ENCODE measurements at regions not wholly inside any gene's neighbourhood (a gene's known extent, or its start where the extent isn't known, plus 50 kb on each side); places are given as distances from the start of the nearest gene placed in this dataset.

- Histone ChIP-seq H3K4me2 (no peak overlapping the region), H3K36me3 (ENCODE audit: insufficient read depth) (no peaks in the 10 kb centered on the region), H3K9ac (no peak overlapping the region), H3K4me3 (IDR thresholded peaks at IDR 0.05; ENCODE audit: insufficient read depth, low read depth, low read length) (no peak overlapping the region), H3K27me3 (ENCODE audit: insufficient read depth, low read depth) (no peaks in the 10 kb centered on the region), H4K20me1 (ENCODE audit: insufficient read depth) (no peaks in the 10 kb centered on the region), H3K27ac (no peak overlapping the region), H3K4me1 (ENCODE audit: low read depth, poor library complexity, severe bottlenecking) (no peaks in the 10 kb centered on the region), H3K79me2 (ENCODE audit: insufficient read depth, low read depth) (no peaks in the 10 kb centered on the region), H2AFZ (ENCODE audit: low read depth) (no peak overlapping the region)
- TF ChIP-seq CTCF (conservative IDR thresholded peaks at IDR 0.05; ENCODE audit: low read depth, low read length): no peak
Observed at GRCh38 chr3:40800343-40800742, 275.6 kb downstream of the ZNF621 start.

- no peak for TF ChIP-seq CTCF (conservative IDR thresholded peaks at IDR 0.05; ENCODE audit: low read depth, low read length)
Observed at GRCh38 chr3:40801284-40801741, 276.6 kb downstream of the ZNF621 start.

GRCh38 chr3:40803311-40803710, 278.6 kb downstream of the ZNF621 start:
- Histone ChIP-seq H3K4me3 (IDR thresholded peaks at IDR 0.05; ENCODE audit: insufficient read depth, low read depth, low read length) (no peak overlapping the region), H3K9ac (no peak overlapping the region), H3K4me1 (ENCODE audit: low read depth, poor library complexity, severe bottlenecking) (no peaks in the 10 kb centered on the region), H2AFZ (ENCODE audit: low read depth) (no peak overlapping the region), H3K27me3 (ENCODE audit: insufficient read depth, low read depth) (no peaks in the 10 kb centered on the region), H3K36me3 (ENCODE audit: insufficient read depth) (no peaks in the 10 kb centered on the region), H4K20me1 (ENCODE audit: insufficient read depth) (no peaks in the 10 kb centered on the region), H3K79me2 (ENCODE audit: insufficient read depth, low read depth) (no peaks in the 10 kb centered on the region), H3K27ac (no peak overlapping the region), H3K4me2 (no peak overlapping the region)
- no peak for TF ChIP-seq CTCF (conservative IDR thresholded peaks at IDR 0.05; ENCODE audit: low read depth, low read length)

More at GRCh38 chr3:40801284-40801741, 276.6 kb downstream of the ZNF621 start:
- Histone ChIP-seq H3K4me2 (no peak overlapping the region), H2AFZ (ENCODE audit: low read depth) (no peak overlapping the region), H3K4me3 (IDR thresholded peaks at IDR 0.05; ENCODE audit: insufficient read depth, low read depth, low read length) (no peak overlapping the region), H3K36me3 (ENCODE audit: insufficient read depth) (no peaks in the 10 kb centered on the region), H3K79me2 (ENCODE audit: insufficient read depth, low read depth) (no peaks in the 10 kb centered on the region), H3K9ac (no peak overlapping the region), H3K27me3 (ENCODE audit: insufficient read depth, low read depth) (no peaks in the 10 kb centered on the region), H3K4me1 (ENCODE audit: low read depth, poor library complexity, severe bottlenecking) (no peaks in the 10 kb centered on the region), H4K20me1 (ENCODE audit: insufficient read depth) (no peaks in the 10 kb centered on the region), H3K27ac (no peak overlapping the region)

- H3K9ac ChIP-seq: no peak overlapping the region
- H3K4me3 ChIP-seq (IDR thresholded peaks at IDR 0.05; ENCODE audit: insufficient read depth, low read depth, low read length): no peak overlapping the region
- H4K20me1 ChIP-seq (ENCODE audit: insufficient read depth): no peaks in the 10 kb centered on the region
- no peak overlapping the region for H2AFZ ChIP-seq (ENCODE audit: low read depth)
- no peaks in the 10 kb centered on the region for H3K79me2 ChIP-seq (ENCODE audit: insufficient read depth, low read depth)
- H3K4me1 ChIP-seq (ENCODE audit: low read depth, poor library complexity, severe bottlenecking): no peaks in the 10 kb centered on the region
- H3K27me3 ChIP-seq (ENCODE audit: insufficient read depth, low read depth): no peaks in the 10 kb centered on the region
- TF ChIP-seq CTCF (conservative IDR thresholded peaks at IDR 0.05; ENCODE audit: low read depth, low read length): no peak
- H3K4me2 ChIP-seq: no peak overlapping the region
- H3K27ac ChIP-seq: no peak overlapping the region
- H3K36me3 ChIP-seq (ENCODE audit: insufficient read depth): no peaks in the 10 kb centered on the region
Observed at GRCh38 chr3:40805456-40805855, 280.7 kb downstream of the ZNF621 start.

Data from KMS-11 (cell line).